H1 (cell line): ENCODE measurements at regions not wholly inside any gene's neighbourhood (a gene's known extent, or its start where the extent isn't known, plus 50 kb on each side); places are given as distances from the start of the nearest gene placed in this dataset.

Experiments
- ASH2L ChIP-seq: fragments of 200-600, 300-600 bp; sonication (generic); IDR thresholded peaks from one replicate; pipeline ENCODE4 v1.7.1; 2017; ENCODE audit warnings: low read length
- CTCF ChIP-seq, 3 experiments: IDR thresholded peaks; 1 replicate in 2 of 3; 2 replicates in 1 of 3; pipeline versions ENCODE4 v1.5.1 to v1.6.1; 2011; ENCODE audit warnings: low read length in 3 of 3, mild to moderate bottlenecking in 3 of 3, inconsistent platforms in 2 of 3, low read depth in 1 of 3, moderate library complexity in 1 of 3; ENCODE audit not compliant: insufficient read depth in 1 of 3; ENCODE audit errors: control extremely low read depth in 1 of 3
- EP300 ChIP-seq, 2 experiments: IDR thresholded peaks; 1 replicate in 1 of 2; 2 replicates in 1 of 2; pipeline ENCODE4 v1.6.1; 2011 to 2012; ENCODE audit warnings: low read depth in 2 of 2, low read length in 2 of 2, mild to moderate bottlenecking in 2 of 2, borderline replicate concordance in 1 of 2, inconsistent platforms in 1 of 2, moderate library complexity in 1 of 2
- GABPA ChIP-seq: IDR thresholded peaks from 2 replicates; pipeline ENCODE4 v1.6.1; 2011; ENCODE audit warnings: mild to moderate bottlenecking, low read length, moderate library complexity, borderline replicate concordance; ENCODE audit not compliant: insufficient read depth
- POLR2A ChIP-seq, 2 experiments: IDR thresholded peaks; 1 replicate in 1 of 2; 2 replicates in 1 of 2; pipeline ENCODE4 v1.6.1; 2011; ENCODE audit warnings: low read depth in 2 of 2, low read length in 2 of 2, mild to moderate bottlenecking in 2 of 2; ENCODE audit errors: control extremely low read depth in 1 of 2
- POLR2AphosphoS5 ChIP-seq: IDR thresholded peaks from 2 replicates; pipeline ENCODE4 v1.6.1; 2011; ENCODE audit warnings: low read depth, low read length
- RAD21 ChIP-seq, 2 experiments: IDR thresholded peaks in 1 of 2; conservative IDR thresholded peaks in 1 of 2; 2 replicates each; pipeline ENCODE4 v1.6.1; 2011; ENCODE audit warnings: low read depth in 2 of 2, low read length in 2 of 2, improper control_type of control experiment in 1 of 2, inconsistent platforms in 1 of 2, mild to moderate bottlenecking in 1 of 2, moderate library complexity in 1 of 2
- SIN3A ChIP-seq, 2 experiments: IDR thresholded peaks in 1 of 2; conservative IDR thresholded peaks in 1 of 2; 2 replicates each; pipeline ENCODE4 v1.6.1; 2011 to 2012; ENCODE audit warnings: low read length in 2 of 2, improper control_type of control experiment in 1 of 2, low read depth in 1 of 2, mild to moderate bottlenecking in 1 of 2
- SRF ChIP-seq: IDR thresholded peaks from 2 replicates; pipeline ENCODE4 v1.6.1; 2011; ENCODE audit warnings: mild to moderate bottlenecking, low read depth, low read length, moderate library complexity
- TAF1 ChIP-seq: IDR thresholded peaks from 2 replicates; pipeline ENCODE4 v1.6.1; 2011; ENCODE audit warnings: mild to moderate bottlenecking, low read depth, low read length

- no peak for TF ChIP-seq POLR2A (IDR thresholded peaks at IDR 0.05; ENCODE audit: control extremely low read depth in 1 of 2, low read depth in 2 of 2, low read length in 2 of 2)
- no peak for TF ChIP-seq CTCF (IDR thresholded peaks at IDR 0.05; ENCODE audit: control extremely low read depth in 1 of 3, insufficient read depth in 1 of 3, low read depth in 1 of 3, low read length in 3 of 3)
- no peak for TF ChIP-seq RAD21 (IDR thresholded peaks at IDR 0.05 in 1 of 2, conservative IDR thresholded peaks at IDR 0.05 in 1 of 2; ENCODE audit: low read depth in 2 of 2, low read length in 2 of 2)
- TF ChIP-seq SRF, result no peak
- no peak for TF ChIP-seq GABPA
- TF ChIP-seq TAF1, result no peak
- no peak for TF ChIP-seq ASH2L
- TF ChIP-seq SIN3A (conservative IDR thresholded peaks at IDR 0.05 in 1 of 2, IDR thresholded peaks at IDR 0.05 in 1 of 2; ENCODE audit: low read depth in 1 of 2, low read length in 2 of 2), result no peak
- TF ChIP-seq POLR2AphosphoS5, result no peak
- TF ChIP-seq EP300 (IDR thresholded peaks at IDR 0.05; ENCODE audit: borderline replicate concordance in 1 of 2, low read depth in 2 of 2, low read length in 2 of 2), result no peak
Measured at GRCh38 chr7:45324683-45325237, 167.2 kb downstream of the RAMP3 start.
